GM18505 (cell line): ENCODE measurements at regions not wholly inside any gene's neighbourhood (a gene's known extent, or its start where the extent isn't known, plus 50 kb on each side); places are given as distances from the start of the nearest gene placed in this dataset.
A peak's percentile ranks its signal among the peaks of the same experiment; 100 is the strongest.
"Not testable (repeated sequence)": the region's sequence is repeated elsewhere in the genome, so short reads cannot be mapped to it uniquely, and the experiment has no call there.

Experiments
- ATAC-seq: cut with Tn5 transposase; IDR thresholded peaks from one replicate; pipeline ENCODE4 v1.9.1; 2021; ENCODE audit not compliant: unreplicated experiment
- POLR2A ChIP-seq: IDR thresholded peaks from 4 replicates; pipeline ENCODE4 v1.6.1; 2011; ENCODE audit warnings: borderline replicate concordance; ENCODE audit not compliant: insufficient read depth, insufficient read length; ENCODE audit errors: extremely low read depth

DNA sequence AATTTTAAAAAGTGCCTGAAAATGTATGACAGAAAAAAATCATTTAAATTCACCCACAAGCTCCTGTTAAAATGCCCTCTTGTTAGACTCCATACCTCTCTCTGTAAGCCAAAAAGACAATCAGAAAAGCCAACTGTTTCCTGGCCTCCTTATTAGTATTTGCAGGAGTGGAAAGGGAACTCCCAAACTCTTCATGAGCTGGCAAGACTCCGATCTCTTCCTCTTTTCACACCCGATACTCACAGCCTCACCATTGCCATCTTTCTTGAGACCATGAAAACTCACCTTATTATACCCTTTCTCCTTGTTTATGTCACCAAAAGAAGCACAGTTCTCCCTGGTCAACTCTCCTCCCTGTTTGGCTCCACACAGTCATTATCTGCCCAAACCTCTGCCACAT, 197.8 kb downstream of the DMAC1 start:
- ATAC-seq, result no peak
- TF ChIP-seq POLR2A, result no peak

- TF ChIP-seq POLR2A, result no peak
- no peak for ATAC-seq
Measured at GRCh38 chr9:7597716-7598115, 201.9 kb downstream of the DMAC1 start.

- no peak for TF ChIP-seq POLR2A
Measured at GRCh38 chr9:7592321-7593316, 207.0 kb downstream of the DMAC1 start.

GRCh38 chr9:7591501-7591900, 208.1 kb downstream of the DMAC1 start:
- TF ChIP-seq POLR2A, result no peak
- no peak for ATAC-seq

More at GRCh38 chr9:7592321-7593316, 207.0 kb downstream of the DMAC1 start:
- ATAC-seq, result no peak

DNA sequence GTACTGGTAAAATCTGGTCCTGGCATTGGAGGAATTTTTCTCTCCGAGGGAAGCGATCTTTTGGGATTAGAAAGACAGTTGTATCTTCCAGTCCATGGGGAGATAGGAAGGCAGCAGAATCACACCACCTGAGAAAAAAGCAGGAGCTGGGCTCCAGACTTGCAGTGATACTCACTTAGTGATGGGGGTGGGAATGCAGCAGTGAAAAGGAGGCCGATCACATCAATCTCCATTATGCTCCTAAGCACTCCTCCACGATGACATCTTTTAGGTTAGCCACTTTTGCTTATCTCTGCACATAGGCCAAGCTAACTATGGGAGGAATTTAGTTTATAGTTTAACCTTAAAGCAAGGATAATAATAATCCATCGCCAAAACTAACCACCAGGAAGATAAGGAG, 219.0 kb downstream of the DMAC1 start:
- TF ChIP-seq POLR2A, result no peak
- ATAC-seq, result no peak

- ATAC-seq, result no peak
- no peak for TF ChIP-seq POLR2A
Measured at GRCh38 chr9:7579351-7579750, 220.2 kb downstream of the DMAC1 start.

DNA sequence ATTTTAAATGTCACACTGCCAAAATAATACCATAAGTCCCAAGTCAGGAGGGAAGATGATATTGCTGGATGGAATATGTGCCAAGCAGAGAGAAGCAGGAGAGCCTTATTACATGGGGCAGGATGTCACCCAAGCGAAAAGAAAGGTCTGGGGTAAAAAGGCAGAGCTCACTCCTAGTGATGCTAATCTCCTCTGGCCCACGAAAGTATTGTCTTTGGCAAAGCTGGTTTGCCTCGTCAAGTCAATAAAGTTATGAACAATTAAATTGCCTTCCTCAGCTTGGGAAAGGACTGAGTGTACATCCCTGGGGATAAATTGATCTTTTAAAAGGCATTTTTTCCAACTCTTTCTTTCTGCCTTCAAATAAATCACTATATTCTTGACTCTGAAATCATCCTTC, 220.6 kb downstream of the DMAC1 start:
- TF ChIP-seq POLR2A, result no peak
- ATAC-seq, result no peak

- no peak for TF ChIP-seq POLR2A
- ATAC-seq, result peak; percentile 92
Measured at GRCh38 chr9:7570107-7570720, 229.4 kb downstream of the DMAC1 start.

GRCh38 chr9:7567687-7568086, 231.9 kb downstream of the DMAC1 start:
- ATAC-seq, result no peak
- no peak for TF ChIP-seq POLR2A

GRCh38 chr9:7561527-7562080, 238.0 kb downstream of the DMAC1 start:
- ATAC-seq, result no peak
- TF ChIP-seq POLR2A, result no peak

DNA sequence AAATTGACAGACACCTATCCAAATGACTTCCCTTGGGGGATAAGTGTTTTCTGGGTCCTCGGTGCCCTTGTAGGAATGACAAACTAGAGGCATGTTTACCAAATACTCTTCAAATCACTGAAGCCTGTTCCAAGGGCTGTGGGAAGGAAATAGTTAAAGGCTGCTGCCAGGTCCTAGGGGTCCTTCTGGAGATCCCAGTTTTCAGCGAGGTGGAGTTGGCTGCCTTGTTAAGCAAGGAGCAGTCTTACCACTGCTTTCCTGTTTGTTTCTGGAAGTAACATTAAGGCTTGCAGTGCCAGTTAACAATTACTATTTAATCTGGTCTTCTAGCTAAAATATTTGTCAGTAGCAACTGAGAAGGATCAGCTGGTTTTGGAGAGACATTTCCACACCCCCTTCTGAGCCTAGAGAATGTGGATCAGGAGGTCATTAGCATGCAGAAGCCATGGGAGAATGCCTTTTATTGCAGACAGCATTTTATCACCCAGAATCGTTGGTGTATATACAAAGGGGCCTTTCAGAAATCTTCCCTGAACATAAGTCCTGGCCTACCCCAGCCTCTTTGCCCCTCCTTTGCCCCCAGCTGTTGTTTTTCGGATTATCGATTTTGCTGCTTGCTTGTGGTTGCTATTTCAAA, 238.8 kb downstream of the DMAC1 start:
- TF ChIP-seq POLR2A, result no peak
- no peak for ATAC-seq

DNA sequence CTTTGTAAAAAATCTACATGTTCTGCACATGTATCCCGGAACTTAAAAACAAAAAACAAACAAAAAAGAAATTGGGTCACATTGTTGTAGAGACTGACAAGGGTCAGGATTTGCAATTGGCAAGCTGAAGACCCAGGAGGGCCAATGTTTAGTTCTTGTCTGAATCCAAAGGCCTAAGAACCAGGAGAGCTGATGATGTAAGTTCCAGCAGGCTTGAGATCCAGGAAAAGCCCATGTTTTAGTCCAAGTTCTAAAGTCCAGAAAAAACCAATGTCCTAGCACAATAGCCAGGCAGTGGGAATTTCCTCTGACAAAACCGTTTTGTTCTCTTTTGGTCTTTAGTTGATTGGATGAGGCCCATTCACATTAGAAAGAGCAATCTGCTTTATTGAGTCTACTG, 244.9 kb downstream of the DMAC1 start:
- ATAC-seq, result no peak
- TF ChIP-seq POLR2A, result no peak

- not testable (repeated sequence) for ATAC-seq
Measured at GRCh38 chr9:7552706-7553105, 246.9 kb downstream of the DMAC1 start.

- ATAC-seq, result no peak
- TF ChIP-seq POLR2A, result no peak
Measured at GRCh38 chr9:7549249-7549648, 250.3 kb downstream of the DMAC1 start.

DNA sequence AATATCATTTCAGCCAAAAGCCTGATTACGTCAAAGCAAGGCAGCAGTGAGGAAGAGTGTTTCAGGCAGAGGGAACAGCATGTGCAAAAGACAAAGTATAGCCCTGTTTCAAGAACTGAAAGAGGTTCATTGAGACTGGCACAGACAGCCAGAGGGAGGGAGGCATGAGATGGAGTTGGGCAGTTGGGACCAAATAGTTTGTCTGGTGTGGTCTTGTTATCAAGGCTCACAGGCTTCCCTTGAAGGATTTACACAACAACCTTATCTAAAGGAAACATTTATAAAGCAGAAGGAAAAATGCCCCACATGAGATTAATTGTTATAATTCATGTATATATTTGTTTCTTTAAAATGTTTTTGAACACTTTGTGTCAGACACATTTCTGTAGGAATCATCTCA, 253.3 kb downstream of the DMAC1 start:
- ATAC-seq, result no peak
- no peak for TF ChIP-seq POLR2A
